ENCODE measurements at regions not wholly inside any gene's neighbourhood (a gene's known extent, or its start where the extent isn't known, plus 50 kb on each side); places are given as distances from the start of the nearest gene placed in this dataset.

DNA sequence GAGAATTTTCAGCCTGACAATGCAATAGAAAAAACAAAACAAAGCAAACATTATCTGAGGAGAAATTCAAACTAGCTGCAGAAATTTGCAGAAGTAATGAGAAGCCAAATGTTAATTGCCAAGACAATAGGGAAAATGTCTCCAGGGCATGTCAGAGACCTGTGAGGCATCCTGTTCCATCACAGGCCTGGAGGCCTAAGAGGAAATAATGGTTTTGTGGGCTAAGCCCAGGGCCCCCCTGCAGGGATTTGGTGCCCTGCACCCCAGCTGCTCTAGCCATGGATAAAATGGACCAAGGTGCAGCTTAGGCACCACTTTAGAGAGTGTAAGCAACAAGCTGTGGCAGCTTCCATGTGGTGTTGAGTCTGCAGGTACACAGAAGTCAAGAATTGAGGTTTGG is 401.2 kb upstream of the NECTIN3 start:
- TF ChIP-seq CTCF (conservative IDR thresholded peaks at IDR 0.05): no peak
- no peak for TF ChIP-seq ZFX (IDR thresholded peaks at IDR 0.05)
